Suppressor macrophage treated with lipopolysaccharide for 4 hours (primary cell): ENCODE measurements at regions not wholly inside any gene's neighbourhood (a gene's known extent, or its start where the extent isn't known, plus 50 kb on each side); places are given as distances from the start of the nearest gene placed in this dataset.
"Not testable (repeated sequence)": the region's sequence is repeated elsewhere in the genome, so short reads cannot be mapped to it uniquely, and the experiment has no call there.

Source experiments
- DNase-seq: peaks from one replicate; pipeline ENCODE4 v3.0.0-alpha.2; 2020

GRCh38 chr6:4651831-4652467 is 124.3 kb upstream of the CDYL start:
- no peak for DNase-seq

GRCh38 chr6:4649728-4650127 is 126.5 kb upstream of the CDYL start:
- peak; percentile 57 for DNase-seq

GRCh38 chr6:4647414-4648365 is 128.5 kb upstream of the CDYL start:
- peak; percentile 51 for DNase-seq

GRCh38 chr6:4645713-4646360 is 130.4 kb upstream of the CDYL start:
- no peak for DNase-seq

DNA sequence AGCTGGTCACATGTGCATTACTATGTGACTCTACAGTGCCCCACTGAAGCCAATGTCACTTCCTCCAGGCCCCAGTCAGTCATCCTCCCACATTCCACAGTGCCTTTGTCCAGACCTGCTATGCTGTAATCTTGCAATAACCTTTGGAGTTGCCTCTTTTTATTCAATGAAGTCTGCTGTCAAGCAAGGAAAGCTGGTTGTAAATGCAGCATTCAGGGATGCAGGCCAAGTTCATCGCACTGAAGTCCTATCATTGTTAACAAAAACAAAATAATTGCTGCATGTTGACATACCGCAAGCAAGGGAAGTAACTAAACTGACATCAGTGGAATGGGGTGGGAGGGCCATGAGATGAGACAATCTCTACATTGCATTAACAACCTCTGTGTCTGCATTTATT is 131.2 kb upstream of the CDYL start:
- DNase-seq, result peak; percentile 65

DNA sequence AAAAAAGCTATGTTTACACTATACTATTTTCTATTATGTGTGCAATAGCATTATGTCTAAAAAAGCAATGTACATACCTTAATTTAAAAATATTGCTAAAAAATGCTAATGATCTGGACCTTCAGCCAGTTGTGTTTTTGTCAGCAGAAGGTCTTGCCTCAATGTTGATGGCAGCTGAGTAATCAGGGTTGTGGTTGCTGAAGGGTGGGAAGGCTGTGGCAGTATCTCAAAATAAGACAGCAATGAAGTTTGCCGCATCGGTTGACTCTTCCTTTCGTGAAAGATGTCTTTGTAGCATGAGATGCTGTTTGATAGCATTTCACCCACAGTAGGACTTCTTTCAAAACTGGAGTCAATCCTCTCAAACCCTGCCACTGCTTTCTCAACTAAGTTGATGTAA is 134.7 kb upstream of the CDYL start:
- DNase-seq, result no peak

DNA sequence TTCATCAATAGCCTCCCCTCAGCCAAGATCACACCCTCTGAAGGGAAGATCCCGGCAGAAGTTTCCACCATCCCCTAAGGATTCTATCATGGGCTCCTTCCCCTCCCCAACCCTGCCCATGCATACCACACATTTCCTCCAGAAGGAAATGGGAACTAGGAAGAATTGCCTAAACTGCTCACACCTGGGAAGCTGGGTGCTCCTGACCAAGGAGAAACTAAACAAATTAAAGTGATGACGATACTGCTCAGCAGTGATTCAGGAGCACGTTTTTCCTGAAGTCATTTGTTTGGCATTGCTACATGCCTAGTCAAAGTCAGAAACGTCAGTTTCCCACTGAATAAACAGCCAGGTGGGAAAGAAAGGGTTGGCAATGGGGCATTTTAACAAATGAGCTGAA is 136.1 kb upstream of the CDYL start:
- no peak for DNase-seq

DNA sequence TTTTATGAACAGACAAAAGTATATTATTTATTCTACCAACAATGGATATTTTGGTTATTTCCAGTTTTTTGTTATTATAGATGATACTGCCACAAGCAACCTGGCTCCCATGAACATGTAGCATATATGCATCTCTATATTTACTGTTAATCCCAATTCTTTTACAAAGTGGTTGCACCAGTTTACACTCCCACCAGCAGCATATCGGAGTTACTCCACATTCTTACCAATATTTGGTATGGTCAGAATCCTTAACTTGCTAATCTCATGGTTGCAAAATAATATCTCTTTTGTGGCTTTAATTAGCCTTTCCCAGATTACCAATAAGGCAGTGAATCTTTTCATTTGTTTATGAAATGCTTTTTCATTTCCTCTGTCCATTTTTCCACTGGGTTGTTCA is 137.6 kb upstream of the CDYL start:
- DNase-seq, result no peak

DNA sequence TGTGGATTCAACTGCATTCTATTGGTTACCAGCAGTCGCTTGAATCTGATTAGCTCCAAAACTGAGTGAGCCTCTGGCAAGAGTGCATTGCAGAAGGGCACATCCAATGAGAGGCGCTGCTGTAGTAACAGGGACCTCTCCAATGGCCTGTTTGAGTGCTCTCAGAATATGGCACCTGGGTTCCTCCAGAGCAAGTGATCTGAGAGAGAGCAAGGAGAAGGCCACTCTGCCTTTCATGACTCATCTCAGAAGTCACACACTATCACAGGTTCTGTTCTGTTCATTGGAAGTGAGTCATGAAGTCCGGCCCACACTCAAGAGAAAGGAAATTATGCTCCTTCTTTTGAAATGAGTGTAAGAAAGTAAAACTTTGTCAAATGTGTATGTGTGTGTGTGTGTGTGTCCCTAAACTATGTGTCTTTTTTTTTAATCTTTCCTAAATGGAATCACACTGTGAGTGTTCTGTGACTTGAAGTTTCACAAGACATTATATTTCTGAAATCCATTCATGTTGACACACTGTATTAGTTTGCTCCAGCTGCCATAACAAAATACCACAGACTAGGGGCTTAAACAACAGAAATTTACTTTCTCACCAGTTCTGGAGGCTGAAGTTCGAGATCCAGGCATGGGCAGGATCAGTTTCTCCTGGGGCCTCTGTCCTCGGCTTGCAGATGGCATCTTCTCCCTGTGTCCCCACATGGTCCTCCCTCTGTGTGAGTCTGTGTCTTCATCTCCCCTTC is 138.3 kb upstream of the CDYL start:
- DNase-seq, result peak; percentile 60

DNA sequence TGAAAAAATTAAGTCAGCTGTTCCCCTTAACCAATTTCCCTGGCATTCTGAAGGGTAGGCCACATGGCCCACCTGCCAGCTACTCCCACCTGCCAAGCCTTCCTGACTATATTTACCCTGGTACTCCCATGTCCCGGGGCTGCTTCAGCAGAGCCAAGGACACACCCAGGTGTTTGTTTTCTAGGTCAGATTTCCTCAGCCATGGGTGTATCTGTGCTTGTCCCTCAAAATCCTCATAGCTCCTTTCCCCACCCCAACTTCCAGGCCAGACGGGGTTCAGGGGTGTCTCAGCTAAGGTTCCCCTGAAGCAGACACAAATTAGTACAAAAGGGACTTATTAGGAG is 139.4 kb upstream of the CDYL start:
- DNase-seq, result no peak

GRCh38 chr6:4636191-4636880 is 139.9 kb upstream of the CDYL start:
- DNase-seq, result no peak

- DNase-seq, result no peak
These were observed 140.5 kb upstream of the CDYL start for GRCh38 chr6:4635666-4636065.

GRCh38 chr6:4632421-4632820 is 143.8 kb upstream of the CDYL start:
- no peak for DNase-seq

DNA sequence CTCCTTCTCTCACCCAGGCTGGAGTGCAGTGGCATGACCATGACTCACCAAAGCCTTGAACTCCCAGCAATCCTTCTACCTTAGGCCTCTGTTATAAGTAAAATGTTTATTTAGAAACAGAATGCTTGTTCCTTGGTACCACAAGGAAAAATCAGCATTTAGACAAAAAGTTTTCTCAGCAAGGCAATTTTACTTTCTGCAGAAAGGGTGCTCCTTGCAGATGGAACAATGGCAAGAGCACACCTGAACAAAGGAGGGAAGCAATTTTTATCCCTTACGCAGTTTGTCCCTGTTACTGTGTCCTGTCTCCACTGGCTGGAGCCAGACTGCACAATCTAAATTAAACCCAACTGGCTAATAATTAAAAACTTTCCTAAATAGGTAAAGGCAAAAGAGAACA is 146.4 kb upstream of the CDYL start:
- not testable (repeated sequence) for DNase-seq

- DNase-seq, result no peak
These were observed 150.6 kb upstream of the CDYL start for GRCh38 chr6:4625557-4625956.

DNA sequence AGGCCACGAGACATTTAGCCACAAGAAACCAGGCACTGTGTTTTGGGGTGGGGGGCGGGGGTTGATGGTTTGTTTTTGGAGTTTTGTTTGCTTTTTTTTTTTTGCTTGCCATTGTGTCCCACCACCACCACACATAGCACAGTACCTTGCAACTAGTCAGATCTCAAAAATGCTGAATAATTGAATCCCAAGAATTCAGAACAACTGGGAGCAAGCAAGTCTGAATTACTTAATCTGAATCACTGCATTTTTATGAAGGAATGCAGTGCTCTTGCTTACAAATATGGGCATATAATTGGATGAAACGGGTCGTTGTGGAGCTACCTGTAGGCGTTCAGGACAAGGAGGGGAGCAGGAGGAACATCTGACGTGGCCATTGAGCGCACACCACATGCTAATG is 151.5 kb upstream of the CDYL start:
- DNase-seq, result no peak

- DNase-seq, result no peak
These were observed 155.7 kb upstream of the CDYL start for GRCh38 chr6:4620284-4621151.

- DNase-seq, result no peak
These were observed 159.9 kb upstream of the CDYL start for GRCh38 chr6:4616311-4616710.

DNA sequence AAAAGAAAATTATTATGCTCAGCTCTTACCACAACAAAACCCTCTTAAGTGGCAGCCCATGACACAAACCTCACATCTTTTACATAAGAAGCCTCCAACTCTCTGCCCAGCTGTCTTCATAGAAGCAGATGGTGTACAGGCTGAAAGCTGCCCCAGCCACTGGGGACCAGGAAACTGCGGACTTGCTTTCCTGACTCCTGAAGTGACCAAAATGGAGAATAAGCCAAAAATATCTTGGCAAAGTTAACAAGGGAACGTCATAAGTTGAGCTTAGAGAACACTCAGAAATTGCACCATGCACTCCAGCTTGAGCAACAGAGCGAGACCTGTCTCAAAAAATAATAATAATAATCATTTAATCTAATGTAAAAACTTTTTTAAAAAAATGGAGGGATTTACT is 160.3 kb upstream of the CDYL start:
- no peak for DNase-seq

- no peak for DNase-seq
These were observed 161.0 kb upstream of the CDYL start for GRCh38 chr6:4615231-4615630.

GRCh38 chr6:4614637-4615036 is 161.6 kb upstream of the CDYL start:
- no peak for DNase-seq

DNA sequence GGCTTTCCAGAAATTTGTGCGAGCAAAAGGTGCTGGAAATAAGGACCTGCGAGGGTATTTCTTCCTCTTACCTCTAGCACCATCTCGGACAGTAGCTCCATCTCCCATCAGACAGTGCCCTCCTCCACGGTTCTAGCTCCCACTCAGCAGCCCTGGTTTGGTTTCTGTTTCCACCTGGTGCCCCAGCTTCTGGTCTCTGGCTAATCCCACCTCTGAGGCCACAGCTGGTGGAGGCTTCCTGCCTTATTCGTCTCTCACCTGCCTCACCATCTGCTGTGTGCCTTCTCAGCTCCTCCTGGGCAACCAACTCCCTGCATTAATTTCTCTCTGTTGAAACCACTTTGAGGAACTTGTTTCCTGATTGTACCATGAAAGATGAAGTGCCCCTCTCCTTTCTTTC is 162.4 kb upstream of the CDYL start:
- no peak for DNase-seq
